H7 (cell line): ENCODE measurements at regions not wholly inside any gene's neighbourhood (a gene's known extent, or its start where the extent isn't known, plus 50 kb on each side); places are given as distances from the start of the nearest gene placed in this dataset.
A peak's percentile ranks its signal among the peaks of the same experiment; 100 is the strongest.
"Not testable (repeated sequence)": the region's sequence is repeated elsewhere in the genome, so short reads cannot be mapped to it uniquely, and the experiment has no call there.

Experiments
- DNase-seq: peaks from one replicate; pipeline ENCODE4 v3.0.0; 2012
- H3K27me3 ChIP-seq: 2 replicates; pipeline ENCODE4 v1.6.0; 2011; ENCODE audit warnings: mild to moderate bottlenecking, low read length; ENCODE audit not compliant: control insufficient read depth, insufficient read depth
- H3K36me3 ChIP-seq: replicated peaks from 2 replicates; pipeline ENCODE4 v1.5.1; 2011; ENCODE audit warnings: low read length; ENCODE audit not compliant: control insufficient read depth, insufficient read depth
- H3K4me3 ChIP-seq: 2 replicates; pipeline ENCODE4 v1.5.1; 2011; ENCODE audit warnings: low read depth, mild to moderate bottlenecking, control low read depth, low read length, moderate library complexity; ENCODE audit not compliant: insufficient read depth

DNA sequence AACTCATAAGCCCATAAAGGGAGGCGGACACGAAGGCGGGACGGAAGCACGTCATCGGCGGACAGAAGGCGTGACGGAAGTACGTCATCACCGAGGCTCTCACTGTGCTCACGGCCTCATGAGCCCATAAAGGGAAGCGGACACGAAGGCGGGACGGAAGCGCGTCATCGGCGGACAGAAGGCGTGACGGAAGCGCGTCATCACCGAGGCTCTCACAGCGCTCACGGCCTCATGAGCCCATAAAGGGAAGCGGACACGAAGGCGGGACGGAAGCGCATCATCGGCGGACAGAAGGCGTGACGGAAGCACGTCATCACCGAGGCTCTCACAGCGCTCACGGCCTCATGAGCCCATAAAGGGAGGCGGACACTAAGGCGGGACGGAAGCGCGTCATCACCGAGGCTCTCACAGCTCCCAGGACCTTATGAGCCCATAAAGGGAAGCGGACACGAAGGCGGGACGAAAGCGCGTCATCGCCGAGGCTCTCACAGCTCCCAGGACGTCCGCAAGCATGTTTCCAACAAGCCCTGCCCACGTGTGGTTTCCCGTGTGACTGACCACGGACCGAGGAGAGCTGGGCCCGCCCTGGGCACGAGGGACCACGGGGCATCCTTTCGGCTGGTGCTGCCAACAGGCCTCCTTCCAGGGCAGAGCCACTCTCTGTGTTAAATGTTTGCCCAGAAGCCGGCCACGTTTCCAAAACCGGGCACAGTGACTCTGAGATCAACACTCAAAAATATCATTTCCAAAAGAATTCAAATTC, 182.7 kb upstream of the SALL3 start:
- Histone ChIP-seq H3K4me3 (no peak overlapping the region), H3K27me3 (no peaks in the 10 kb centered on the region), H3K36me3 (no peaks in the 10 kb centered on the region)
- no peak for DNase-seq

DNA sequence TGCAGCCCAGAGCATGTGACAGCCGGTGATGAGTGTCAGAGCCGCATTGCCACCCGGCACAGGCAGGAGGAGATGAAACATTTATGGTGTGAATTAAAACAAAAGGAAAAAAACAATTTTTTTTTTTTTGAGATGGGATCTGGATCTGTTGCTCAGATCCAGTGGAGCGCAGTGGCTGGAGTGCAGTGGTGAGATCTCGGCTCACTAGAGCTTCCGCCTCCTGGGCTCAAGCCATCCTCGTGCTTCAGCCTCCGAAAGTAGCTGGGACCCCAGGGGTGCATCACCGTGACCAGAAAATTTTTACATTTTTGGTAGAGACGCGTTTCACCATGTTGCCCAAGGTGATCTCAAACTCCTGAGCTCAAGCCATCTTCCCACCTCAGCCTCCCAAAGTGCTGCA, 182.1 kb upstream of the SALL3 start:
- Histone ChIP-seq H3K36me3 (no peaks in the 10 kb centered on the region), H3K4me3 (no peak overlapping the region), H3K27me3 (no peaks in the 10 kb centered on the region)
- DNase-seq, result no peak

DNA sequence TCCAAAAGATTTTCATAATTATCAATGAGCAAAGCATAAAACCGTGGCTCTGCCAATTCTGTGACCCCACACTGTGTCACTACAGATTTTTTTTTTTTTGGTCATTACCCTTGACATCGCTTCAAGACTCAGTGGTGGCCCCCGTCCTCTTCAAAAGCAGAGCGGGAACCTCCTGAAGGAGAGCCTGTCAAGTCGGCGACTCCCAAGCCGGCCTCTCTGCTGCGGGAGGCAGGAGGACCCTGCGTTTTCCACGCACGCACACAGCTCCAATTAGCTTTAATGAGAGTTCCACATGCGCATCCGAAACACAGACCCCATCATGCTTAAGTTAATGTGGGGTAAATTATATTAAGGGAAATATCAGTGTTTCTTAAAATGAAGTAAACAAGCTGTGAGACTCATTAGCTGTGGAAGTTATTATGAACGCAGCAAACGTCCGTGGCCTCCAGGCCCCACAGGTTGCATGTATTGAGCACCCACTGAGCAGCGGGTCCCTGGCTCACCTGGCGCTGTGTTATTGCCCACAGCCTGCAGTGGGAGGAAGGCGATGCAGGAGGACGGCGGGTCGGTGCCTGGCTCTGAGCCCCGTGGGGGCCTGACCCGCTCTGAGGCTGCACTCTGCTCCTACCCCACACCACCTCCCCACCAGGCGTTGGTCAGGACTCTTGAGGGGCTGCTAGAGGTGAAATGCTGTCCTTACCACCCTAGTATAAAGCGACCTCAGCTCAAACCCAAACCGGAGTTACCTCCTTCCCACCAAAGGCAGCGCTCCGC, 181.0 kb upstream of the SALL3 start:
- no peak for DNase-seq
- H3K36me3 ChIP-seq, result no peaks in the 10 kb centered on the region
- no peak overlapping the region for H3K4me3 ChIP-seq
- H3K27me3 ChIP-seq, result no peaks in the 10 kb centered on the region

DNA sequence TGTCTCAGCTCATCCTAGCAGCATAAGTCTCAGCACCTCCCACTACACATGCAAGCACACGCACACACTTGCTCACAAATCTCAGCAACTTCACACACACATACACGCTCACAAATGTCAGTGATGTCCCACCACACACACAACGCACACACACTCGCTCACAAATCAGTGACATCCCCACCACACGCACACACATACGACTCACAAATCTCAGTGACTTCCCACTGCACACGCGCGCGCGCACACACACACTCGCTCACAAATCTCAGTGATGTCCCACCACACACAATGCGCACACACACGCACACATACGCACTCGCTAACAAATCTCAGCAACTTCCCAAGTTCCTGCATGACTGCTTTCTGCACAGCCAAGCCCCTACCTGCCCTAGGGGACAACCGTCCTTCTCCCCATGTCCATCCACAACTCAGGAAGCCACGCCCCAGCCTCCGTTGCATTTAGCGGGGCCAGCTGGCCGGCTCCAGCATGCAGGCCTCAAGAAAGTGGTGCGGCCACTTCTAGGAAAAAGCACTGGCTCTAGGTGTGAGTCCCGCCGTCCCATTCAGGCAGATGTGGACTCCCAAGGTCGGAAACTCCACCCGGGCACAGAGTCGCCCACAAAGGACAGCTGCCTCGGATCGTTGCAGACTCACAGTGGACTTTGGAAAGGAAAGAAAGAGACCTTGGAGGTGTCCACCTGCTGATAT, 180.1 kb upstream of the SALL3 start:
- no peak overlapping the region for H3K4me3 ChIP-seq
- H3K27me3 ChIP-seq, result no peaks in the 10 kb centered on the region
- H3K36me3 ChIP-seq, result no peaks in the 10 kb centered on the region
- DNase-seq, result no peak

DNA sequence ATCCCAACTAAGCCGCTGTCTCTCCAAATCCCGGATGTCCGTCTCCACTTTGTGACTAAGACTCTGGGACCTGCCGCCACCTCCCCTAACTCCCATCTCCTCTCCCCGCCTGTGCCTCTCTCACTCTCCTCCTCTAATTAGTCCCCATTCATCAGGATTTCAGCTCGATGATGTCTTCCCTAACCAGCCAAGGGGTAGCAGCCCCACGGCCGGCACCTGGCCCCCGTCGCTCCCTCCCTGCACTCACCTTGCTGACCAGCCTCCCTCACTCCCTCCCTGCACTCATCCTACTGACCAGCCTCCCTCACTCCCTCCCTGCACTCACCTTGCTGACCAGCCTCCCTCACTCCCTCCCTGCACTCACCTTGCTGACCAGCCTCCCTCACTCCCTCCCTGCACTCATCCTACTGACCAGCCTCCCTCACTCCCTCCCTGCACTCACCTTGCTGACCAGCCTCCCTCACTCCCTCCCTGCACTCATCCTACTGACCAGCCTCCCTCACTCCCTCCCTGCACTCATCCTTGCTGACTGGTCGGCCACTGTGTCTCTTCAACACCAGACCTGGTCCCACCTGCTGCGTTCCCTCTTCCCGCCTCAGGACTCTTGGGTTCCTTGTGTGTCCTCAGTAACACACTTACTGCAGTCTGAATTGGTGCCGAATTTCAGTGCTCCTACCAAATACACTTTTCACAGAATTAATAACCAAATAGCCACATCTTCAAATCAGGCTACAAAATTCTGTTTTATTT, 179.3 kb upstream of the SALL3 start:
- not testable (repeated sequence) for H3K4me3 ChIP-seq, H3K36me3 ChIP-seq, H3K27me3 ChIP-seq, DNase-seq

DNA sequence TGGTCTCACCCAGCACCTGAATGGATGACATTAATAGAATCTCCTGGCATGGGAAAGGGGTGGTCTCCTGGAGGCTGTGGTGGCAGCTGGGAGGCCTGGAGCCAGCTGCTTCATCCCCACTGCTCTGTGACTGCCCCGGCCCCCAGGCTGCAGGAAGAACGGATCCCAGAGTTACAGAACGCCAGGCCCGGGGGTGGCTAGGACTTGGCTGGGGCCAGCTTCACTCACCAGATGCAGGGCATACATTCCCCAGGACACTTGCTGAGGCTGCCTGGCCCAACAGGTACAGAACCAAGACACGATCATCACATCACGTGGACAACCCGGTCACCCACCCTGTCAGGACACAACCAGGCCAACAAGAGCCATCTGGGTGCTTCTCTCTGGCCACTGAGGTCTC, 178.6 kb upstream of the SALL3 start:
- Histone ChIP-seq H3K36me3 (no peaks in the 10 kb centered on the region), H3K27me3 (no peaks in the 10 kb centered on the region), H3K4me3 (no peak overlapping the region)
- DNase-seq, result no peak

DNA sequence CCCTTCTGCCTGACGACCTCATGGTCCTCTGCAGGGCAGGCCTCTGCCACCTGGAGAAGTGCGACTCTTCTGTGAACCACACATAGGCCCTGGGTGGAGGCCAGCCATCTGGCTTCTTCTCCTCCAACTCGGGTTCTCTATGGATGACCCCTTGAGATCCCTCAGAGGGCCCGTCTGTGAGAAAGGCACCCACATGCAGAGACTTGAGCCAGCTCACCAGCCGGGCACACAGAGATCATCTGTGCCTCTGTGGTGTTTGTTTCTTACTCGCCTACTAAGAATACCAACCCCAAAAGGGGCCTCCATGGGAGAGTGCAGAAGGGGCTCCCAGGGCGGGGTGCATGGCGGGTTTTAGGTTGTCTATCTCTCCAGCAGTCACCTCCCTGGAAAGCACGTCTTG, 176.5 kb upstream of the SALL3 start:
- Histone ChIP-seq H3K27me3 (no peaks in the 10 kb centered on the region), H3K36me3 (no peaks in the 10 kb centered on the region), H3K4me3 (no peak overlapping the region)
- DNase-seq, result no peak

DNA sequence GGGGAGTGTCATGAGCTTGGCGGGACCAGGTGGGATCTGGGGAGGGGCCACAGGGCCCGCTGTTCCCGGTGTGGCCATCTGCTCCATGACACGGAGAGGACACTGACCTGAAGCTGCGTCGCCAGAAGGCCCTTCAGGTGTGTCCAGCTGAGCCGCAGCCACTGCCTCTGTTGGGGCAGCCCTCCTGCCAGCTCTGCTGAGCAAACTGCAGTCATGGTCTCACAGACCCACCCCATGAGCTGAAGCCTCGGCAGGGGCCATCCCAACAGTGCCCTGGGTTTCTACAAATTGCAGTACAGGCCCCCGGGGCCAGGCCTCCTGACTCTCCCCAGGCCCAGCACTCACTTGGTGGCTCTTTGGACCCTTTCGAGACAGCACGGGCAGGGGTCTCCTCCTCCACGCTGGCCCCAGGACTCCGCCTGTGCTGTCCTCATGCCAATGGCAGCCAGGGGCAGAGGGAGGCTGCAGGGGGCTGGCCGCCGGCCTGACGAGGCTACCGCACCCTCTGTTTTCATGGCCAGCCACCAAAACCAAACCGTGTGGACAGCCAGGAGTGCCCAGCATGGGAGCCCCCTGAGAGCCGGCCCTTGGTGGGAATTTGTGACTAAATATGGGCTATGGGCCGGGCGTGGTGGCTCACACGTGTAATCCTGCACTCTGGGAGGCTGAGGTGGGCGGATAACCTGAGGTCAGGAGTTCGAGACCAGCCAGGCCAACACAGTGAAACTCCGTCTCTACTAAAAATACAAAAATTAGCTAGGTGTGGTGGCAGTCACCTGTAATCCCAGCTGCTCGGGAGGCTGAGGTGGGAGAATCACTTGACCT, 175.2 kb upstream of the SALL3 start:
- H3K36me3 ChIP-seq, result no peaks in the 10 kb centered on the region
- H3K4me3 ChIP-seq, result no peak overlapping the region
- DNase-seq, result no peak
- no peaks in the 10 kb centered on the region for H3K27me3 ChIP-seq

DNA sequence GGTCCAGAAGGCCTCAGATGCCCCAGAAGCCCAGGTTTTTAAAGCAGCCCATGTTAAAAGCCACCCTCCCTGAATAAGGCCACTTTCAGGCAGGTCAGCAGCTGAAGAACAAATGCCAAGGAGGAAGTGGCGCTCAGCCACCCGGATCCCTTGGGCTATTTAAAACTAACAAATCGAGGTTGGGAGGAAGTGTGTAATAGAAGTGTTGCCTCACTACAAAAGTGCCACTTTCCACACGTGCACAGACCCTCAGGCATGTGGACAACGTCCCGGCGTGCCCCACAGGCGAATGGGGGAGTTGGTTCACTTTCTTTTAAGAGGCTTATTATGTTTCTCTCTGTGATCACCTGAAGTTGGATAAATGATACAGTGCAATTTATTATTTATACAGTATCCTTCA, 173.8 kb upstream of the SALL3 start:
- no peak for DNase-seq
- Histone ChIP-seq H3K36me3 (no peaks in the 10 kb centered on the region), H3K27me3 (no peaks in the 10 kb centered on the region), H3K4me3 (no peak overlapping the region)

DNA sequence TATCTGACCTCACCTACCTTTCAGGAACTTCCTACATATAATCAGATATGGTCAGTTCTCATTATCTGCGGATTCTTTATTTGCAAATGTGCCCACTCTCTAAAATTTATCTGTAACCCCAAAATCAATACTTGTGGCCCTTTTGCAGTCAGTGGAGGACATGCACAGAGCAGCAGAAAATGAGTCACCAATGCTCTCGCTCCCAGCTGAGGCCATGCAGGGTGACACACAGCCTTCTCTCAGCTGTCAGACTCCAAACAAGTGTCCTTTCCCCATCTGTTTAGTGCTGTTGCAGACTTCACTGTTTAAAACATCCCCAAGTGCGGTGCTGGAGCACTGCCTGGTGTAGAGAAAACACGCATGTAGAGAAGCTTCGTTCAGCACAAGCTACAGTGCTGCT, 171.9 kb upstream of the SALL3 start:
- DNase-seq, result no peak
- Histone ChIP-seq H3K27me3 (no peaks in the 10 kb centered on the region), H3K36me3 (no peaks in the 10 kb centered on the region), H3K4me3 (no peak overlapping the region)

DNA sequence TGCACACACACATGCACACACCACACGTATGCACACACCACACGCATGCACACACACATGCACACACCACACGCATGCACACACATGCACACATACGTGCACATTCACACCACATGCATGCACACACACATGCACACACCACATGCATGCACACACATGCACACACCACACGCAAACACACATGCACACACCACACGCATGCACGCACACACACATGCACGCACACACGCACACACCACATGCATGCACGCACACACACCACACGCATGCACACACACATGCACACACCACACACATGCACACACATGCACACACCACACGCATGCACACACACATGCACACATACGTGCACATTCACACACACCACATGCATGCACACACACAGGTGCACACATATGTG, 169.8 kb upstream of the SALL3 start:
- Histone ChIP-seq H3K4me3 (no peak overlapping the region), H3K27me3 (no peaks in the 10 kb centered on the region; the same call in 1 of the 2 replicates), H3K36me3 (no peaks in the 10 kb centered on the region)
- no peak for DNase-seq

DNA sequence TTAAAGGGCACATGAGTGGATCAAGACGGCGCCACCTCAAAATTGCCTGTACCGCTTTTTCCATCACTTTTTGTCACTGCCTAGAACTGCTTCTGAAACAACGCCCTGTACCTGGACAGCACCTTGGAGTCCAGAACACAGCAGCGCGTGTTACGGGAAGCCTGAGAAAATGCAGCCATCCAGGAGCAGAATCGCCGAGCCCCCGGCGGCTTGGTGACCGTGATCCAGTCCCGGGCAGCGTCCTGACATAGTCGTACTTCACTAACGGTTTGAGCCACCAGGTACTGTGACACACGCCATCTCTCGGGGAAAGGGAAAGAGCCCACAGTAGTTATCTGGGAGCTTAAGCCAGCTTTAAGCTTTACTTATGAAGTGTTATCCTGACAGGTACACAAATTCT, 168.9 kb upstream of the SALL3 start:
- Histone ChIP-seq H3K36me3 (no peaks in the 10 kb centered on the region), H3K27me3 (no peaks in the 10 kb centered on the region; the same call in 1 of the 2 replicates), H3K4me3 (no peak overlapping the region)
- DNase-seq, result no peak

DNA sequence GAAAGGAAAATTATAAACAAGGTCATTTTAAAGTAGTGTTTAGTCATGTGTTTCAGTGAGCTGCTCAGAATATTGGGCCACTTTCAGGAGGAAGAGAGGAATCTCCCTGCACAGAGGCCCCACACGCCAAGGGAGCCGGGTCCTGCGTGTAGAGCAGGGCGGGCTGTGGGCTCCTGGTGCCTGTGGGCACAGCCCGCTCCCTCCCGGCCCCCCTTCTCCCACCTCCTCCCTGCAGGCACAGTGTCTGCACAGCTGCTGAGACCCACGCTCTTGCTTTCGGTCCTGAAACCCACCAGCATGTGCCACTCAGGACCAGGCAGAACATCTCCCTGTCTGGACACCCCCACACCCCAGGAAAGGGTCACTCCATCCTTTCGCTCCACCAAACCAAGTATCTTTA, 167.6 kb upstream of the SALL3 start:
- no peak for DNase-seq
- no peaks in the 10 kb centered on the region for H3K36me3 ChIP-seq
- no peak overlapping the region for H3K4me3 ChIP-seq
- H3K27me3 ChIP-seq, result no peaks in the 10 kb centered on the region; the same call in 1 of the 2 replicates

DNA sequence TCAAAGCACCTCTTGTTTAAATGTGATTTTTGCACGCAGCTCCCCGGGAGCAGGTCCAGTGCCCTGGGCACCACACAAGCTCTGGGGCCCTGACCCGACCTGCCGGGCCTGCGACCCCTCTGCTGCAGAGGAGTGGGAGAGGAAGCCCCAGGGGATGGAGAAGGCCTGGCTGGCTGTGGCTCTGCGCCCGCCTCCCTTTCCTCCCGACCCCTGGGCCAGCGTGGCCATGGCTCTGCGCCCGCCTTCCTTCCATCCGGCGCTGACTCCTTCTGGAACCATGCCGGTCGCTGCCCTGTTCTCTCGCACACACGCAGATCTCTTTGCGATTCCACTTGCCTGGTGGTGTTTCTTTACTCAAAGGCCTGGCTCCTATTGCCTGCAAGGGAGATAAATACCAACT, 166.5 kb upstream of the SALL3 start:
- no peaks in the 10 kb centered on the region for H3K36me3 ChIP-seq
- peak; percentile 69 for DNase-seq

More for the DNA sequence above, 166.5 kb upstream of the SALL3 start:
- no peaks in the 10 kb centered on the region; the same call in 1 of the 2 replicates for H3K27me3 ChIP-seq
- H3K4me3 ChIP-seq, result no peak overlapping the region
